Neural crest cell (in vitro differentiated cells): ENCODE measurements at regions not wholly inside any gene's neighbourhood (a gene's known extent, or its start where the extent isn't known, plus 50 kb on each side); places are given as distances from the start of the nearest gene placed in this dataset.

Source experiments
- DNase-seq: peaks from one replicate; pipeline ENCODE4 v3.0.0; 2021; ENCODE audit warnings: low read depth, mixed read lengths, low spot score
- H3K27ac Mint-ChIP-seq: one replicate; pipeline ENCODE4 v1.8.0; 2021; ENCODE audit warnings: mild to moderate bottlenecking, mixed read lengths; ENCODE audit not compliant: unreplicated experiment
- H3K27me3 Mint-ChIP-seq: 2 replicates; pipeline ENCODE4 v1.8.0; 2021; ENCODE audit warnings: low read depth, mild to moderate bottlenecking, mixed read lengths
- H3K36me3 Mint-ChIP-seq: 2 replicates; pipeline ENCODE4 v1.8.0; 2021; ENCODE audit warnings: low read depth, mild to moderate bottlenecking, mixed read lengths
- H3K4me1 Mint-ChIP-seq: 2 replicates; pipeline ENCODE4 v1.8.0; 2021; ENCODE audit warnings: mixed read lengths
- H3K4me3 Mint-ChIP-seq: one replicate; pipeline ENCODE4 v1.8.0; 2021; ENCODE audit warnings: mild to moderate bottlenecking, mixed read lengths
- H3K9me3 Mint-ChIP-seq: 2 replicates; pipeline ENCODE4 v1.8.0; 2021; ENCODE audit warnings: mixed read lengths
- CTCF ChIP-seq: fragments of 200-600 bp; sonication (generic); conservative IDR thresholded peaks from 2 replicates; pipeline ENCODE4 v1.5.0; 2021; ENCODE audit warnings: antibody characterized with exemption, mild to moderate bottlenecking

- Mint-ChIP-seq H3K9me3 (peaks cover 2% of the 10 kb centered on the region), H3K4me1 (no peaks in the 10 kb centered on the region), H3K27me3 (no peaks in the 10 kb centered on the region), H3K4me3 (no peak overlapping the region), H3K36me3 (peaks cover 4% of the 10 kb centered on the region), H3K27ac (no peak overlapping the region)
- TF ChIP-seq CTCF, result no peak
- DNase-seq, result no peak
Observed at GRCh38 chr4:148497258-148497657, 55.0 kb upstream of the NR3C2 start.

GRCh38 chr4:148495463-148495862, 53.2 kb upstream of the NR3C2 start:
- no peaks in the 10 kb centered on the region for H3K9me3 Mint-ChIP-seq
- TF ChIP-seq CTCF, result no peak
- no peak overlapping the region for H3K4me3 Mint-ChIP-seq
- H3K4me1 Mint-ChIP-seq, result no peaks in the 10 kb centered on the region
- H3K36me3 Mint-ChIP-seq, result no peaks in the 10 kb centered on the region
- no peak overlapping the region for H3K27ac Mint-ChIP-seq
- H3K27me3 Mint-ChIP-seq, result no peaks in the 10 kb centered on the region
- no peak for DNase-seq
